Fibroblast of the conjunctiva (primary cell): ENCODE measurements at regions not wholly inside any gene's neighbourhood (a gene's known extent, or its start where the extent isn't known, plus 50 kb on each side); places are given as distances from the start of the nearest gene placed in this dataset.

Source experiments
- DNase-seq: peaks from one replicate; pipeline ENCODE4 v3.0.0-alpha.2; 2010; ENCODE audit warnings: low read depth

DNA sequence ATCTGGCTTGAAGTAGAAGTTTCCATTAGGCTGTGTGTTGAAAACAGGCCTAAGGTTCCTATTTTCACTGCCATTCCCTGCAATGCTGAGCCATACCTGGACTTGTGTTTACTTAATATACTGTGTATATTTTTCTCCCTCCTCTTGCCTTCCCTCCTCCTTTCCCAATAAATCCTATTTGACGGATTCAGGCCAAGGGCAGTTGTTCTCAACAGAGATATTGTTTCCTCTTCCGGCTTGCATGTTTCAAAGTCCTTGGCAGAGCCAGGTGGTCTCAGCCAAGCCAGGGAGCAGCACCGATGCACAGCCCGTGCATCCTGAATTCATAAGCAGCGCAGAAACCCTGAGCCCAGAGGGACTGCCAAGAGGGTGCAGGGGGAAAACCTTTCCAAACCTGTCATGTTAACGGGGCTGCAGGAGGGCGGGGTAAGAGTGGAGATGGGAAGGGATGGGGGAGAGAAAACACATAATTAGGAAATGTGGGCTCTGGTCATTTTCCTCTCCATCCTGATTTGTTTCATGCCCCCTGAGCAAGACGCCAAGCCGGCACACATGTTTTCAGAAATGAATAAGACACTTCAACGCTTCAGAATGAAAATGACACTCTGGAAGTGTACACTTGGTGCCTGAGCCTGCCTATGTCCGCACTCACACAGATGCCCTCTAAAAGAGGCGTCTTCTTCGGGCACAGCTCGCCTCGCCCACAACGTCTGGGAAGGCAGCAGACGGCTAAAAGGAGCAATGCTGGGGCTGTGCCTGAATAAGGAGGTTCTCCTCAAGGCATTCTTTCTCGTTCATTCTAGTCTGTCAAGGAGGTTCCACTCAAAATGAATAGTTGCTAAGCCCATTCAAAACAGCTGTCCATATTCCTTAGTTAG is 149.3 kb upstream of the UBL3 start:
- no peak for DNase-seq

DNA sequence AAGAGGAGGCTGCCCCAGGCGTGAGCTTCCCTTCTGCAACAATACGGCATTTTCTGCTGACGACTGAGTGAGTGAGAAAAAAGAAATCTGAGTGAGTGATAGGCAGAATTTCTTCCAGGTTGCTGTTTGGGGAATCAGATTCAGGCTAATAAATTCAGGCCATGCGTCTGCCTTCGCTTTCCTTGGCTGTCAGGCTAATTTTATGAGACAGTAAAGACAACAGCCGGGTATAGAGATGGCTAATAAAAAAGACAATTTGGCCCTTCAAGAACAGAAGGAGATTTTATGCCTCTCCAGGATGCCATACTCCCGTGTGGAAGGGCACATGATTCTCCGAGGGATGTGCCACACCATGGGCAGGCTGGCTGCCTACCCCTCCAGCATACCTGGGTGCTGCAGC is 145.9 kb upstream of the UBL3 start:
- DNase-seq, result no peak

DNA sequence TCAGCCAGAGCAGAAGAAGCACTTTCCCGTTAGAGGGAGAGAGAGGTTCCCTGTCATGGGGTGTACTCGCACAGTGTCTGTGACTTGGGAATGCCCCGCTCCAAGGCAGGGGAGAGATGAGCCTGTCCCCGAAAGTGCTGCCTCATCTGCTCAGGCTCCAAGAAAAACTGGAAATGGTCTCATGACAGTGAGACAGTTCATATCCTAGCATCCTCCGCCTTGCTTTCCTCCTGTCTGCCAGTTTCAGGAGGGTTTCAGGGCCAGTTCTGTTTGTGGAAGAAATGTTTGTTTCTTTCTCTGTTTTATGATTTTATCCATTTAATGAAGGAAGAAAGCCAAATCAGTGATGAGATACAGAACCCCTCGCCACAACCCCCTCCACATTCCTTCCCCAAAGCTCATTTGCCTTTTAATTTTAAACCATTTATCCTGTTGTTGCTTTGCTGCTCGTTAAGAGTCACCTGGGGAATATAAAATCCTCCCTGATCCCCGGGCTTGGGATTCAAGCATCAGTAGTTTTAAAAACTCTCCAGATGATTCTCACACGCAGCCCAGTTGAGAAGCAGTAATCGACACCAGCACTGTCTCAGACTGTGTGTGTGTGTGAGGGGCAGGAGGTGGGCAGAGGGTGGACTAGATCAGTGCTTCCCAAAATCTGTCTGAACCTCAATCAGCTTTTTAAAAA is 144.6 kb upstream of the UBL3 start:
- no peak for DNase-seq

DNA sequence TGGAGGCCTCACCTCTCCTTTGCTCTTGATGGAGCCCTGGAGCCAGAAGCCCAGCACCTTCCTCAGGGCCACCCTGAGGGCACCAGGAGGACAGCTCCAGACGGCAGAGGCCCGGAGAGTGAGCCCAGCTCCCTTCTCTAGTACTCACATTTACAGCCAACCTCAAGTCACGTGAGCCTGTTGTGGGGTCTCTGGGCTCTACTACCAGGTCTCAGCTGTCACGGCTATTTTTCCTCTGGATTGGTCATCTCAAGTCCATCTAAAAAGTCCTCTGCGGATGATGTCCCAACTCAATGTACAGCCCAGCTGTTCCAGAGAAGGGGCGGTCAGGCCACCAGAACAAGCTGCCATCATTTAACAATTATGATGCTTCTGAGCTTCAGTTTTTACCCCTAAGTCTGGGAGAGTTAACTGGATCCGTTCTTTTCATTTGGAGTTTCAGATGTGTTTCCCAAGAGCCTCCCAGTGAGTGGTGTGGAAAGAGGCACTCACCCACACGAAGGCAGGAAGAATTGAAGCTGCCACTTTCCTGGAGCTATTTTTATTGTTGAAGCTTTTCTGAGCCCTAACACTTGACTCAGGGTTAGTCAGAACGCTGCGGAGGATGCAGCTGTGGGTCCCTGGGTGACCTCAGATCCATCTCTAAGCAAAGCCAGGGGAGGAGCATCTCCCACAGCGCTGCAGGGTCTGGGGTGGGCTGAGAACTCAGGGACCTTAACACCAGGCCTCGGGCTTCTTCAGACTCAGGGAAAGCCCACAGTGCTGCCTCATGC is 143.5 kb upstream of the UBL3 start:
- no peak for DNase-seq

DNA sequence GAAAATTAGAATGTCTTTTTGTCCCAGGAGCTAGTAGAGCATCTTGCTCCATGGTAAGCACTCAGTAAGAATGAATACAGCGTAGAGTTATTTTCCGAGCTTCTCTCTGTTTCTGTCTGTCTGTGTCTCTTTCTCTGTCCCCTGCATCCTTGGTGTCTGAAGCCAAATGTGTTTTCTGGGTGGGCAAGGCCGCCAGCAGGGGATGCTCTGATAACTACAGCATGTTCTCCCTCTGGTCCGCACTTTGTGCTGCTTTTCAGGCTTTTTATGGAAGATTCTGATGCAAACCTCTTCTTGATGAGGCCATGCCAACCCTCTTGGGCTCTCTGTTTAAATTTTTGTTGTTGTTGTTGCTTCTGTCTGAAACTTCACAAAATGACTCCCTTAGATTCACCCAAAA is 142.8 kb upstream of the UBL3 start:
- DNase-seq, result no peak

DNA sequence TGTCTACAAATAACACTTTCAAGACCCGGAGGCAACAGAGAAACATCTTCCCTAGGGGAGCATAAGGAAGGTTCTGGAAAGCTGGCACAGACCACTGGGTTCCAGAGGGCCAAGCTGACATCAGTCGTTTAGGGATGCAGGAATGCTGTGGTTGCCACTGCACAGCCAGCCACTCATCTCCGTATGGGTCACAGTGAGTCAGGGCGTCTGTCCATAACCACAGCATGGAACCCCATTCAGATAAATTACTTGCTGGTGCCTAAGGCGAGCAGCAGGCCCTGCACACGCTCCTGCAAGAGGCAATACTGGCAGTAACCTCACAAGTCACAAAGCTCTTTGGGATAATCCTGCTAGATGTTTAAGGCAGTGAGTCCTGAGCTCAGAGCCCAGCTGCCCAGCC is 140.9 kb upstream of the UBL3 start:
- peak; percentile 8 for DNase-seq

DNA sequence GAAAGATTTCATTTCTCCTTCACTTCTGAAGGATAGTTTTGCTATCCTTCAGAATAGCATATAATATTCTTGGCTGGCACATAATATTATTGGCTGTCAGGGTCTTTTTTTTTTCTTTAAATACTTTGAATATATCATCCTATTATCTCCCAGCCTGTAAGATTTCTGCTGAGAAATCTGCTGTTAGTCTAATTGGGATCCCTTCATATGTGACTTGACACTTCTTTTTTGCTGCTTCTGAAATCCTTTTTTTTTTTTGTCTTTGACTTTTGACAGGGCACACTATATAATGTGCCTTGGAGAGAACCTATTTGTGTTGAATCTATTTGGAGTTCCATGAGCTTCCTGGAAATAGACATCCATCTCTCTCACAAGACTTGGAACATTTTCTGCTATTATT is 136.9 kb upstream of the UBL3 start:
- no peak for DNase-seq

DNA sequence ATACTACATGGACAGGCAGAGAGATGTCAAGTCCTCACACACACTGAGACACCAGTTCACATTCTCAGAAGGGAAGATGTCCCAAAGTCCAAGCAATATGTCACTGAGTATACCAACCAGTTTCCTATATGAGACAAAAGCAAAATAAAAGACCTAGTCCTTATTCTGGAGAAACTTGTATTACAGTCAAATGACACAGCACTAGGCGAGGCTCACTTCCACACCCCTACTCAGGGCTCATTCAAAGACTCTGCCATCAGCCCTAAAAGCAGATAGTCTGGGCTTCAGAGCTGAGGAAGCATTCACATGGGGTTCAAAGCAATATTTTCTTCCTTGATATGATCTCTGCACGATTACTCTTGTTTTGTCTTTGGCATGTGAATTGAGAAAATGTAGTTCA is 129.9 kb upstream of the UBL3 start:
- no peak for DNase-seq

DNA sequence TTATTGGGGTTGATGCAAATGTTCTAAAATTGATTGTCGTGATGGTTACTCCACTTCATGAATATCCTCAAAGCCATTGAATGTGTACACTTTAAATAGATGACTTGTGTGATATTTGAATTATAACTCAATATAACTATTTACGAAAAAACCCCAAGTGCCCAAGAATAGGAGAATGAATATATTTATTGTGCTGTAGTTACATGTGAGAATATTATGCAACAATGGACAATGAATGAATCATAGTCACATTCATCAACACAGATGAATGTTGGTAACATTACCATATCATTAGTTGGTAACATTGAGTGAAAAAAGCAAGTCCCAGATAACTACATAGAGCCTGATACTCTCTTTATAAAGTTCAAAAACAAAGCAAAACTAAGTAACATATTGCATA is 127.8 kb upstream of the UBL3 start:
- DNase-seq, result no peak

DNA sequence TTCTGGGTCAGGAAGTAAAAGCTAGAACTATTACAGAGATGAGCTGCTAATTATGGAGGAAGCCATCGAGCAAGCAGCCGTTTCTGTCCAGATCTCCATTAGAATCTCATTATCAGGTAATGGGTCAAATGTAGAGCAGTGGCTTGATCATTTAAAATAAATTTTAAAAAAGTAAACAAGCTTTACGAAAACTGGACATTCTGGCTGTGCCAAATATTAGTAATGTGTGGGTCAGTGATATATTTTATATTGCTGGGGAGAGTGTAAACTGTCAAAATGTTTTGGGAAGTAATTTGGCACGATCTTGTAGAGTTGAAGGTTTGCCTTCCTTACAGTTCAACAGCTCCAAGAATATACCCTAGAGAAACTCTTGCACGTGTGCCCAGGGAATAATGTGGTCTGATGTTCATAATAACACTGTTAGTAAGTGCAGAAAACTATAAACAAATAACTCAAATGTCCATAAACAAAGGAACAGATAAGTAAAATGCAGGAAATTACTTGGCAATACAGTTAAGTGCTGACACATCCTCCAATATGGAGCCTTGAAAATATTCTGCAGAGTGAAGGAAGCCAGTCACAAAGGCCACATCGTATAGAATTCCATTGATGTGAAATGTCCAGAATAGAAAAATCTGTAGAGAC is 127.2 kb upstream of the UBL3 start:
- DNase-seq, result no peak

DNA sequence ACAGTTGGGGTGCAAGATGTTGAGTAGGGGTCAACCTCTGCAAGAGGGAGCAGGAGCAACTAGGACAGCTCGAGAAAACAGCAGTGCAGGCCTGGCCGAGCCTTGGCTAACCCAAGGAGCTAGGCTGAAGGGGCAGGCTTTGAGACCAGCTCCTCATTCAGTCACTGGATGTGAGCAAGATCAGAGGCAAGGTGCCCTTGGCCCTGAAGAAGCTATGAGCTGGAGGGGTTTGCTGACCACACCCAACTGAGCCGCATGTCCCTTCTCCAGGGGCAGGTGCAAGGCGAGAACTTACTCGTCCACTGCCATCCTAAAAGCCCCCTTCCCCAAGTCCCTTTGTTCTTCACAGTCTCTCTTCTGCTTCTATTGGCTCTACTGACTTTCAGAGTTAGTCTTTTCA is 126.1 kb upstream of the UBL3 start:
- no peak for DNase-seq

DNA sequence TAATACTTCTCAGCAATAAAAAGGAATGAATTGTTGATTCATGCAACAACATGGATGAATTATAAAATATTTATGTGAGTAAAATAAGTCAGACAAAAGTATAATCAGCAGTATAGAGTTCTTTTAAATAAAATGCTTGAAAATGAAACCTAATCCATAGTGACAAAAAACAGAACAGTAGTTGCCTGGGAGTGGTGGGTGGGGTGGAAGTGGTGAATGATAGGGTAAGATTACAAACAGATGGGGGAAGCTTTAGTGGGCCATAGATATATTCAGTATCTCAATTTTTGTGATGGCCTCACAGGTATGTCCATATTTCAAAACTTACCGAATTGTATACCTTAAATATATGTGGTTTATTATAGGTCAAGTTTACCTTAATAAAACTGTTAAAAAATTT is 124.9 kb upstream of the UBL3 start:
- no peak for DNase-seq

DNA sequence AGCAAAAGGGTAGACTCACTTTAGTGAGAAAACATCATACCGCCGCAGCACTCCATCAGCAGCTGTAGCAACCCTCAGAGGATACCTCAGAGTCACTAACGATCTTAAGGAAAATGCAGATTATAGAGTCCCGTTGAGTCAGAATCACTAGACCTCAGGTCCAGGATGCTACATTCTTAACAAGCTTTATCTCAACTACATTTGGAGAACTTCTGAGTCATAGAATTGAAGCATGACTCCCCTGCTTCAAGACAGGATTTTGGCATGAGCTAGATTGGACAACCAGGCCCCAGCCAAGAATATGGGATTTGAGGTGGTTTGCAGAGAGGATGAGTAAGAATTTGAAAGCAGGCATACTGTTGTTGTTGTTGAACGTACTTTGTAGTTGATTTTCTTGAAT is 118.9 kb upstream of the UBL3 start:
- DNase-seq, result no peak

DNA sequence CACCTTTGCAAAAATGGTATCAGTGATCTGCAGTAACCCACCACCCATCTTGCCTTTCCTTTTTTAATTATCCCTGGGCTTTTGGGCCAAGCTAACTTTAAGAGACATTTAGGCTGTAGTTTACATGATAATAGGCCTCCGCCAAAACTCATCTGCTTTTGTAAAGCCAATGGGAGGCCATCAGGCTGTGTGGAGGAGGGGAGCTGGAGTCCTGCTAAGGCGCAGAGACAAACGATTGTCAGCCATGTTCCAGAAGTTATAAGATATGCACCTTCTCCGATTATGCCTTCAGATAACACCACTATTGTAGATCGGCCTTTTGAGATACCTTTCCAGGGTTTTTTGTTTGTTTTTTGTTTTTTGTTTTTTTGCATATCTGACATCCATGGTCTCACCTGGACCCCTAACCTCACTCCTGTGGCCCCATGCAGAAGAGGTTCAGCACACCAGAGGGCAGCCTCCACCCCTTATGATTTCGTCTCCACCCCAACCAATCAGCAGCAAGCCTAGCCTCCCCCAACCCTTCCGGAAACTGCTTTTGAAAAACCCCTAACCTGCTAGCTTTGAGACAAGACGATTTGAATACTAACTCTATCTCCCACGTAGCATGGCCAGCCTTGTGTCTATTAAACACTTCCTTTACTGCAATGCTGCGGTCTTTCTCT is 113.9 kb upstream of the UBL3 start:
- DNase-seq, result no peak

DNA sequence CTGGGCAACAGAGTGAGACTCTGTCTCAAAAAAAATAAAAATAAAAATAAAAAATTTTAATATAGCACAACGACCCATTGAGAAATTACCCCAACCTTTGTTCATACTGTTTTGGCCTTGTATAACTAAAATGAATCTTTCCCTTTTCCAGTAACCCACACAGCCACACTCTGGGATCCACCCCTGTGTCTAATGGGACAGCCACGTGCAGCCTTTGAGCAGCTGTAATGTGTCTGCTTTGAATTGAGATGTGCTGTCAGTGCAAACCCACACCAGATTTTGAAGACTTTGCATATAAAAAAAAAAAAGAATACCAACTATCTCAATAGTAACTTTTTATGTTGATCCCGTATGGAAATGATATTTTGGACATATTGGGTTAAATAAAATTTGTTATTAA is 112.7 kb upstream of the UBL3 start:
- no peak for DNase-seq

DNA sequence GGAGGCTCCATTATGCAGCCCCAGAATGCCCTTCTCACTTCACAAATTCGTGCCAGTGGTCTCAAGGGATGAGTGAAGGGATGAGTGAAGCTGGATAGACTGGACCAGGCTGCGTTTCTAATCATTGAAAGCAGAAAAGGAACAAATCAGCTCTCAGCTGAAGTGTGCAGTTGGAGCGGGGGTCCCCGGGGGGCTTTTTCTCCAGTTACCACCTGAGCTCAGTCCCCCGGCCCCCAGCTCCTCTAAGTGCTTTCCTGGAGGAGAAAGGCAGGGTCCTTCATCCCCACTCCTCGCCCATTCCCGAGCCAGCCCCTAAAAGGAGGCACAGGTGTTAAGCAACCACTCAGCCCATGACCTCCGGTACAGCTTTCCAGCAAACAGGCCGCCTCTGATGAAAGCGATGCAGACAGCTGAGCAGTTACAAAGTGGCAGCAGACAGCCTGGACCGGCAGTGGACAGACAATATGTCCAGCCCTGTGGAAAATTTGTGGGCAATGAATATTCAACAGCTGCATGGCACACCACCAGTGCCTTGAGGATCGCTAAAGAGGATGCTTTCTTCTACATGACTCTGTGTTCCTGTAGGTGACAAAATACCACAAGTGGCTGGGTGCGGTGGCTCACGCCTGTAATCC is 110.7 kb upstream of the UBL3 start:
- no peak for DNase-seq

DNA sequence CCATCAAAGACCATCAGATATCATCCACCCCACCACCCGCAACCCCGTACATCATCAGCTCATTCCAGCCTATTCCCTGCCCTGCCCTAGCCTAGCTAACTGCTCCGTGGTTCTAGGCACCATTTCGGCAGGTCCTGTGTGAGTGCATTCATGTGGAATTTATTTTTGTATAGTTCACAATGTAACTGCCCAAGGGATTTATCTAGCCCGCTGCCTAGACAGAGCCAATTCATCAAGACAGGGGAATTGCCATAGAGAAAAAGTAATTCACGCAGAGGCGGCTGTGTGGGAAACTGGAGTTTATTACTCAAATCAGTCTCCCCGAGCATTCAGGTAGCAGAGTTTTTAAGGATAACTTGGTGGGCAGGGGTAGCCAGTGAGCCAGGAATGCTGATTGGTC is 109.2 kb upstream of the UBL3 start:
- no peak for DNase-seq

DNA sequence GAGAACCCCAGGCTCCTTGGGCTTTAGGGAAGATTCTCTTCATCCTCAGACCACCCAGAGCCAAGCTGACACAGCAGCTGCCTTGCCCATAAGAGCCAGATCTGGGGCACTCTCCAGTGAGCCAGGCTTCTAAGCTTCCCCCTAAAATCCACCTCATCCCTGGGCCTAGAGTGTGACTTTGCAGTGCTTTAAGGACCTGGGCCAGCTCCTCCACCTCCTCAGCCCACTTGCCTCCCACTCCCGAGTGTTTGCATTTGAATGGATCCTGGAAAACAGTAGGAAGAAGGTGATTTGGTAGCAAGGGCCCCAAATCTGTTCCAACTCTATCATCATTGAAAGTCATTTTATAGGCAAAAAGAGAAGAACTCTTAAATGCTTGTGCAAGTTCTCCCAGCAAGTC is 108.7 kb upstream of the UBL3 start:
- no peak for DNase-seq

DNA sequence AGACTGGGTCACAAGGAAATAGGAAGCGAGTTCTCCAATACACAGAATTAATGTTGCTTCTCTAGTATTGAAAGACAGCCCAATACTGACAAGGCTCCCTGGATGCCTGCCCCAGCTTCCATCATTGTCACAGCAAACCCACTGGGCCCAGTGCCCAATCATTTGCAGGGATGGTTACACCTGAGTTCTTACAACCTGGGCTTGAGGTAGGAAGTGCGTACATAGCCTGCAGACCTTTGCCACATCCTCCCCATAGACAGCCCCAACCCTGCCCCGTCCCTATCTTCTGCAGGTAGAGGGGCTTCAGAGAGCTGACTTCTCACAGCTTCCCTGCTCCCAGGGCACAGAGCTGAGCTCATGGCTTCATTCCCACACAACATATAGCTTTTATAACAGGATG is 108.1 kb upstream of the UBL3 start:
- DNase-seq, result no peak

DNA sequence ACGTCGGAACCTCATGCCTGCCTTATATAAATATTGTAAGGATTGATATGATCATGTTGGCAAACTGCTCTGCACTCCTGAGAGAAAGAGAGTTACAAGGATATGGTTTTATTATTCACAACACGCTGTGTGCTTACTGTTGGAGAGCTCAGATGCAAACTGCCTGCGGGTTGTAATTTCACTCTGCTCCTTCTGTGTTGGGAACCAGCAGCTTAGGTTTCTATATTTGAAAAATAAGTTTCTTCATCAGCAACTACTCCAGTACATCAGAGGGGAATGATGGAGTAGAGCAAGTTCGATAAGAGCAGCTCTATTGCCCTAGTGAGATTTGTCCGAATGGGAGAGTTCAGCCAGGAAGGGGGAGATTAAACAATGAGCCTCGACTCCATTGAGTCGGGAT is 106.9 kb upstream of the UBL3 start:
- no peak for DNase-seq

DNA sequence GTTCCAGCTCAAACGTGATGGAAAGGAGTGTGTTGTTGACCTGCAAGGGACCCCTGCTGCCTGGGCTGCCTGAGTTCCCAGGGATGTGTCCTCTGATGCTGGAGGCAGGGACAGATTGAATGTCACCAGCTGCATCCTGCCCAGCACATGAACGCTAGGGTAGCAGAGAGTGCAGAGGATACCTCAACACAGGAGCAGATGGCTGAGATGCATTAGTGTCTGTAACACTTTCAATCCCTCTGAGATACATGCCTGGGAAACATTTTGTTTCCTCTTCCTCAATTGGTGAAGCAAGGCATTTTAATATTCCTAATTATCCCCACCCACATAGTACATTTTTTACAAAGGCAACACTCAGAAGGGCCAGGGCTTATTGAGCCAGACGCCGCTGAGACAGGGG is 106.4 kb upstream of the UBL3 start:
- no peak for DNase-seq
